Adrenal gland (tissue), 9 donors: ENCODE measurements at regions not wholly inside any gene's neighbourhood (a gene's known extent, or its start where the extent isn't known, plus 50 kb on each side); places are given as distances from the start of the nearest gene placed in this dataset.

Source experiments
- DNase-seq, 7 donors: peaks; one replicate each; pipeline ENCODE4 v3.0.0-alpha.2; 2019 to 2020
- H3K27ac ChIP-seq, 5 donors: fragments of 200-600 bp; sonication (generic) in 4 of 5; 1 replicate in 3 of 5; 2 replicates in 2 of 5; pipeline versions ENCODE4 v1.5.1 to v1.8.0; 2016 to 2020; ENCODE audit warnings: mild to moderate bottlenecking in 1 of 5
- H3K27me3 ChIP-seq: fragments of 200-600 bp; 2 replicates; pipeline ENCODE4 v1.8.0; 2021
- H3K36me3 ChIP-seq, 2 donors: fragments of 200-600 bp; replicated peaks in 1 of 2; 1 replicate in 1 of 2; 2 replicates in 1 of 2; pipeline versions ENCODE4 v1.5.1 to v1.8.0; 2018 to 2022
- H3K4me1 ChIP-seq, 2 donors: fragments of 200-600 bp; replicated peaks in 1 of 2; 1 replicate in 1 of 2; 2 replicates in 1 of 2; pipeline versions ENCODE4 v1.5.1 to v1.8.0; 2018 to 2021
- H3K4me3 ChIP-seq, 4 donors: fragments of 200-600 bp; sonication (generic) in 3 of 4; one replicate each; pipeline ENCODE4 v1.5.1; 2016 to 2018
- H3K9me3 ChIP-seq, 3 donors: fragments of 200-600 bp; sonication (generic) in 1 of 3; replicated peaks in 1 of 3; 1 replicate in 2 of 3; 2 replicates in 1 of 3; pipeline versions ENCODE4 v1.5.1 to v1.8.0; 2016 to 2021
- POLR2A ChIP-seq, 2 donors: fragments of 450-650 bp; IDR thresholded peaks; one replicate each; pipeline ENCODE4 v1.6.1; 2017; ENCODE audit warnings: antibody characterized with exemption in 2 of 2, mild to moderate bottlenecking in 2 of 2, moderate library complexity in 1 of 2
- WGBS, 4 donors: extraction: QIAGEN DNeasy Blood & Tissue Kit in 2 of 4; methylation state at CpG; one replicate each; pipeline versions ENCODE4 v1.1.5 to v1.1.7; 2013 to 2017; 5-methylcytosine and 5-hydroxymethylcytosine counted together
- intact Hi-C, 2 donors: fragments of 100-400 bp; cut with DNase I; formaldehyde crosslinking; loops; one replicate each; pipeline versions ENCODE4 v1.14.1 to v1.15.0; 2022 to 2023
- TF ChIP-seq, protein P1 (sequence below), 6 experiments: fragments of 450-650 bp in 4 of 6; fragments of 200-600 bp in 2 of 6; sonication (generic) in 1 of 6; IDR thresholded peaks; 1 replicate in 5 of 6; 2 replicates in 1 of 6; pipeline versions ENCODE4 v1.5.1 to v1.8.0; 2016 to 2021; ENCODE audit warnings: antibody characterized with exemption in 6 of 6, mild to moderate bottlenecking in 2 of 6, moderate library complexity in 1 of 6
- donor health status: healthy with polysubstance abuse.
- donor health status: Bipolar disorder and iron deficiency.
- donor health status: DM: yes; HTN: yes; CAD: no.
- donor health status: DM: no; HTN: no; CAD: no.
- donor health status: DM: no; HTN: no; CAD: no.

DNA sequence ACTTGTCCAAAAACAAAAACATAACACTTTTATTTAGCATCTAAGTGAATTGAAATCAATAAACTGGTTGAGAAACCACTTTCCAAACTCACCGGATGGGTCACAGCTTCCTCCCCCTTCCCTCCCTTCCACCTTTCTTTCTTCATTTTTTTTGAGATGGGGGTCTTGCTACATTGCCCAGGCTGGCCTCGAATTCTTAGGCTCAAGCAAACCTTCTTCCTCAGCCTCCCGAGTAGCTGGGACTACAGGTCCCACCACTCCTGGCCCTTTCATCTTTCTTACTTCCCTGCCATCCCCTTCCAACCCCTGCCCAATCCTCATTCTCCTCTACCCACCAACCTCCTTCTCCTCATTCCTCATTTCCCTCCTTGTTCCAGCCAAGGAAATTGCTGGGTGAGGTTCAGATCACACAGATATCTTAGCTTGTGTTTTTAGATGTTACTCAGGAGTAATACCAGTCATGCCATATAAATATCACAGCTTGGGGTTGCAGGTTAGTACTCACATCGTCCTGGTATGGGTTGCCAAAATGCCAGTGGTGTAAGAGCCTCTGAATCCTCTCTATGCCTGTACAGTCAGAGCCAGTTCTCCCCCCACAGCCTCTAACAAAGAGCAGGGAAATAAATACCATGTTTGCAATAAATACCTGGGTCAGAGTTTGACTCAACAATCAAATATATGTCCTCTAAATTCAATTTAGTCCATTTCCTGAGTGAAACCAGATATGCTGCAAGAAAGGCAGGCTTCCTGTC is 132.7 kb upstream of the NDUFV2 start:
- 51 to 66% (median 57%) methylated on average over 4 of the region's 4 CpGs for WGBS, 4 donors
- intact Hi-C loops: no loop called here
- no peaks in the 10 kb centered on the region for H3K9me3 ChIP-seq
- H3K27me3 ChIP-seq: no peaks in the 10 kb centered on the region
- no peaks in the 10 kb centered on the region for H3K36me3 ChIP-seq
- H3K4me1 ChIP-seq: no peaks in the 10 kb centered on the region
- no peak overlapping the region for H3K27ac ChIP-seq
- TF ChIP-seq, protein P1, sequence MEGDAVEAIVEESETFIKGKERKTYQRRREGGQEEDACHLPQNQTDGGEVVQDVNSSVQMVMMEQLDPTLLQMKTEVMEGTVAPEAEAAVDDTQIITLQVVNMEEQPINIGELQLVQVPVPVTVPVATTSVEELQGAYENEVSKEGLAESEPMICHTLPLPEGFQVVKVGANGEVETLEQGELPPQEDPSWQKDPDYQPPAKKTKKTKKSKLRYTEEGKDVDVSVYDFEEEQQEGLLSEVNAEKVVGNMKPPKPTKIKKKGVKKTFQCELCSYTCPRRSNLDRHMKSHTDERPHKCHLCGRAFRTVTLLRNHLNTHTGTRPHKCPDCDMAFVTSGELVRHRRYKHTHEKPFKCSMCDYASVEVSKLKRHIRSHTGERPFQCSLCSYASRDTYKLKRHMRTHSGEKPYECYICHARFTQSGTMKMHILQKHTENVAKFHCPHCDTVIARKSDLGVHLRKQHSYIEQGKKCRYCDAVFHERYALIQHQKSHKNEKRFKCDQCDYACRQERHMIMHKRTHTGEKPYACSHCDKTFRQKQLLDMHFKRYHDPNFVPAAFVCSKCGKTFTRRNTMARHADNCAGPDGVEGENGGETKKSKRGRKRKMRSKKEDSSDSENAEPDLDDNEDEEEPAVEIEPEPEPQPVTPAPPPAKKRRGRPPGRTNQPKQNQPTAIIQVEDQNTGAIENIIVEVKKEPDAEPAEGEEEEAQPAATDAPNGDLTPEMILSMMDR (IDR thresholded peaks at IDR 0.05): no peak
- no peak overlapping the region for H3K4me3 ChIP-seq
- no peak for DNase-seq

DNA sequence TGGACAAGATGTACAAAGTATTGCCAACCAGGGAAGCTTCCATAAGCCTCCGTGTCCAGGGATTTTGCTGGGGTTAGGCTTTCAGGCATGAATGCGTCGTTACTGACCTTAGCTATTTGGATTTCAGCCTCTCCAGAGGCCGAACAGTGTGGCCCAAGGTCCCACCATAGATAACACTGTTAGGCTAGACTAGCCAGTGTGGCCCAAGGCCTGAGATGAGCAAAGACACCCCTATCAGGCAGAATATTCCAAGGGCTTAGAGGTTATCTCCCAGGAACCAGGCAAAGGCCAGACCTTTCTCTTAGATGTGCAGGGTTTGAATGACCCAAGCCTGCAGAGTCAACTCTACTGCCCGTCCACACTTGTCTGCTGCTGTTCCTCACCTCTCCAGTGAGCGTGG is 131.7 kb upstream of the NDUFV2 start:
- Histone ChIP-seq H3K27ac (no peak overlapping the region), H3K36me3 (no peaks in the 10 kb centered on the region), H3K4me3 (no peak overlapping the region), H3K9me3 (no peaks in the 10 kb centered on the region), H3K27me3 (no peaks in the 10 kb centered on the region), H3K4me1 (no peaks in the 10 kb centered on the region)
- DNase-seq: no peak
- intact Hi-C loops: no loop called here
- 66 to 84% (median 79%) methylated on average over 4 to 6 of the region's 6 CpGs for WGBS, 4 donors
- TF ChIP-seq, protein P1 (IDR thresholded peaks at IDR 0.05): no peak
- no peak for TF ChIP-seq POLR2A (IDR thresholded peaks at IDR 0.05)

DNA sequence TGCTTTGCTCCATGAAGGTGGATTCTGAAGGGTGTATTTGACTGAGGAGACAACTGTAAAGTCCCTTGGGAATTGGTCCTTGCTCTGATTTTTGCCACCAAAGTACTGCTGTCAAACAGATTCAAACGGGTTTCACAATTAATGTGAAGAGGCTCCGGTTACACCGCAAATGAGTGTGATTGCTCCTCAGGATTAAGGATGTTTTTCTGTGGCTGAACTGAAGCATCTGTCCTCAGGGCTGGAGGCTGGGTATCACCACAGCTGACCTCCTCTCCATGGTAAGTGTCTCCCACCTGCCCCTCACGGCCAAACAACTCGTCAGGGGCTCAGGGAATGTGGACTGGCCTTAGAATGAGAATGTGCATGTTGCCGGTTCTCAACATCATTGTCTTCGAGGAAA is 130.4 kb upstream of the NDUFV2 start:
- Histone ChIP-seq H3K4me1 (no peaks in the 10 kb centered on the region), H3K27ac (no peak overlapping the region), H3K4me3 (no peak overlapping the region), H3K36me3 (no peaks in the 10 kb centered on the region), H3K9me3 (no peaks in the 10 kb centered on the region), H3K27me3 (no peaks in the 10 kb centered on the region)
- intact Hi-C loops: no loop called here
- TF ChIP-seq POLR2A (IDR thresholded peaks at IDR 0.05): no peak
- TF ChIP-seq, protein P1 (IDR thresholded peaks at IDR 0.05): no peak
- DNase-seq: no peak
- 67 to 74% (median 72%) methylated on average over 7 of the region's 7 CpGs for WGBS, 4 donors

DNA sequence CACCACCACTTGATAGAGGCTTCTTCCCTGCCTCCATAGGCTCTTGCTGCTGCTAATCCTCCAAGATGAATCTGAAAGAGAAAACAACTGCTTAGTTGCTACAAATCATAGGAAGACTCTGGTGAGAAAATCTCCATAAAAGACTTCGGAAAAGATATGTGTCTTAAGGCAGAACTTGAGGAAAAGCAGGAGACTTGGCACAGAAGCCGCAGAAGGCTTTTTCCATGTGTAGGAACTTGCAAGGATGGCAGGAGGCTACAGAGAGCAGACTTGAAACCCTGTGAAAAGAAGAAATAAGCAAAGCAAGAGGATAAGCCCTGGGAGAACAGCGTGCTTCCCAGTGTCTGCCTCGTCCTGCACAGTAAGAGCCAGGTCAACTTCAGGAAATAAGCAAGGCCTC is 128.2 kb upstream of the NDUFV2 start:
- Histone ChIP-seq H3K9me3 (no peaks in the 10 kb centered on the region), H3K36me3 (no peaks in the 10 kb centered on the region), H3K4me3 (no peak overlapping the region), H3K4me1 (no peaks in the 10 kb centered on the region), H3K27me3 (no peaks in the 10 kb centered on the region), H3K27ac (no peak overlapping the region)
- 76 to 87% (median 81%) methylated on average over 4 of the region's 4 CpGs for WGBS, 4 donors
- no peak for DNase-seq
- intact Hi-C loops: no loop called here
- TF ChIP-seq, protein P1 (IDR thresholded peaks at IDR 0.05): no peak
- TF ChIP-seq POLR2A (IDR thresholded peaks at IDR 0.05): no peak
